MM.1S (cell line): ENCODE measurements at regions not wholly inside any gene's neighbourhood (a gene's known extent, or its start where the extent isn't known, plus 50 kb on each side); places are given as distances from the start of the nearest gene placed in this dataset.

Experiments
- EZH2 ChIP-seq: fragments of 300-600 bp; sonication (generic); optimal IDR thresholded peaks from 2 replicates; pipeline ENCODE3; 2017; ENCODE audit warnings: low read depth, mild to moderate bottlenecking, antibody characterized with exemption, low read length, mixed read lengths
- EZH2phosphoT487 ChIP-seq: fragments of 300-600 bp; sonication (generic); IDR thresholded peaks from 2 replicates; pipeline ENCODE4 v1.6.1; 2018; ENCODE audit warnings: antibody characterized with exemption, low read length
- TF ChIP-seq, protein P1 (sequence below): fragments of 300-600 bp; sonication (generic); IDR thresholded peaks from 2 replicates; pipeline ENCODE4 v1.5.1; 2016; ENCODE audit warnings: antibody characterized with exemption, low read length, mixed read lengths

GRCh38 chr18:39346916-39347315, 1781.3 kb upstream of the CELF4 start:
- TF ChIP-seq, protein P1, sequence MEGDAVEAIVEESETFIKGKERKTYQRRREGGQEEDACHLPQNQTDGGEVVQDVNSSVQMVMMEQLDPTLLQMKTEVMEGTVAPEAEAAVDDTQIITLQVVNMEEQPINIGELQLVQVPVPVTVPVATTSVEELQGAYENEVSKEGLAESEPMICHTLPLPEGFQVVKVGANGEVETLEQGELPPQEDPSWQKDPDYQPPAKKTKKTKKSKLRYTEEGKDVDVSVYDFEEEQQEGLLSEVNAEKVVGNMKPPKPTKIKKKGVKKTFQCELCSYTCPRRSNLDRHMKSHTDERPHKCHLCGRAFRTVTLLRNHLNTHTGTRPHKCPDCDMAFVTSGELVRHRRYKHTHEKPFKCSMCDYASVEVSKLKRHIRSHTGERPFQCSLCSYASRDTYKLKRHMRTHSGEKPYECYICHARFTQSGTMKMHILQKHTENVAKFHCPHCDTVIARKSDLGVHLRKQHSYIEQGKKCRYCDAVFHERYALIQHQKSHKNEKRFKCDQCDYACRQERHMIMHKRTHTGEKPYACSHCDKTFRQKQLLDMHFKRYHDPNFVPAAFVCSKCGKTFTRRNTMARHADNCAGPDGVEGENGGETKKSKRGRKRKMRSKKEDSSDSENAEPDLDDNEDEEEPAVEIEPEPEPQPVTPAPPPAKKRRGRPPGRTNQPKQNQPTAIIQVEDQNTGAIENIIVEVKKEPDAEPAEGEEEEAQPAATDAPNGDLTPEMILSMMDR, result no peak
- TF ChIP-seq EZH2, result no peak
- no peak for TF ChIP-seq EZH2phosphoT487
